ENCODE measurements at regions not wholly inside any gene's neighbourhood (a gene's known extent, or its start where the extent isn't known, plus 50 kb on each side); places are given as distances from the start of the nearest gene placed in this dataset.

GRCh38 chr12:9273276-9273675 is 65.1 kb upstream of the PZP start:
- Histone ChIP-seq H3K9ac (no peak overlapping the region), H3K27ac (ENCODE audit: low read depth in 2 of 2, low read length in 1 of 2) (no peak overlapping the region), H2AFZ (ENCODE audit: low read depth) (no peak overlapping the region), H3K4me2 (no peak overlapping the region), H3K4me1 (ENCODE audit: control insufficient read depth in 1 of 2, insufficient read depth in 2 of 2, low read depth in 1 of 2, low read length in 1 of 2) (no peaks in the 10 kb centered on the region), H3K36me3 (replicated peaks in 1 of 2; ENCODE audit: control insufficient read depth in 1 of 2, insufficient read depth in 2 of 2, low read length in 1 of 2) (no peaks in the 10 kb centered on the region), H3K4me3 (ENCODE audit: low read depth in 2 of 2, low read length in 1 of 2) (no peak overlapping the region), H3K9me3 (no peaks in the 10 kb centered on the region), H3K27me3 (ENCODE audit: insufficient read depth) (peaks cover 2% of the 10 kb centered on the region; the same call in 1 of the 2 replicates), H3K79me2 (ENCODE audit: insufficient read depth) (no peaks in the 10 kb centered on the region), H3F3A (replicated peaks; ENCODE audit: insufficient read depth) (no peaks in the 10 kb centered on the region), H4K20me1 (ENCODE audit: insufficient read depth) (no peaks in the 10 kb centered on the region), H3K9me2 (no peaks in the 10 kb centered on the region)
- TF ChIP-seq TAF1 (IDR thresholded peaks at IDR 0.05; ENCODE audit: borderline replicate concordance, low read depth, low read length) = no peak
- TF ChIP-seq ZBTB33 (IDR thresholded peaks at IDR 0.05; ENCODE audit: borderline replicate concordance, low read depth) = no peak
- TF ChIP-seq REST (IDR thresholded peaks at IDR 0.05; ENCODE audit: low read depth, low read length) = no peak
- no peak for TF ChIP-seq MEF2A (IDR thresholded peaks at IDR 0.05; ENCODE audit: borderline replicate concordance, low read depth)
- TF ChIP-seq FOXM1 (IDR thresholded peaks at IDR 0.05; ENCODE audit: low read depth) = no peak
- no peak for TF ChIP-seq CHD2 (IDR thresholded peaks at IDR 0.05; ENCODE audit: low read length, partially characterized antibody)
- CTCF ChIA-PET = interaction anchor here (0.5 kb wide), 1 partner anchor 1118 kb away, joined by 3 read pairs; no protein-coding TSS in a partner anchor
- POLR2A ChIA-PET = no interaction called here
- 56% methylated on average over 3 of the region's 3 CpGs for WGBS (ENCODE audit: low lambda C conversion rate)
- DNase-seq = no peak

- no peaks in the 10 kb centered on the region; the same call in 1 of the 2 replicates for H3K27me3 ChIP-seq (ENCODE audit: insufficient read depth)
- no peak overlapping the region for H3K4me3 ChIP-seq (ENCODE audit: low read depth in 2 of 2, low read length in 1 of 2)
- no peaks in the 10 kb centered on the region for H3F3A ChIP-seq (replicated peaks; ENCODE audit: insufficient read depth)
- H2AFZ ChIP-seq (ENCODE audit: low read depth) = no peak overlapping the region
- H3K27ac ChIP-seq (ENCODE audit: low read depth in 2 of 2, low read length in 1 of 2) = no peak overlapping the region
- no peaks in the 10 kb centered on the region for H3K9me2 ChIP-seq
- H3K36me3 ChIP-seq (replicated peaks in 1 of 2; ENCODE audit: control insufficient read depth in 1 of 2, insufficient read depth in 2 of 2, low read length in 1 of 2) = no peaks in the 10 kb centered on the region
- H4K20me1 ChIP-seq (ENCODE audit: insufficient read depth) = no peaks in the 10 kb centered on the region
- no peaks in the 10 kb centered on the region for H3K9me3 ChIP-seq
- ChIA-PET CTCF (no interaction called here), POLR2A (interaction anchor here (0.6 kb wide), 1 partner anchor 218 kb away, joined by 3 read pairs; no protein-coding TSS in a partner anchor)
- 8% methylated on average over 1 of the region's 1 CpG for WGBS (ENCODE audit: low lambda C conversion rate)
- no peak overlapping the region for H3K4me2 ChIP-seq
- H3K9ac ChIP-seq = no peak overlapping the region
- H3K79me2 ChIP-seq (ENCODE audit: insufficient read depth) = no peaks in the 10 kb centered on the region
- H3K4me1 ChIP-seq (ENCODE audit: control insufficient read depth in 1 of 2, insufficient read depth in 2 of 2, low read depth in 1 of 2, low read length in 1 of 2) = no peaks in the 10 kb centered on the region
- DNase-seq = no peak
- TF ChIP-seq NFIC (IDR thresholded peaks at IDR 0.05; ENCODE audit: borderline replicate concordance) (no peak), FOXJ3 (CRISPR knock-in tag; IDR thresholded peaks at IDR 0.05) (no peak), ELF1 (IDR thresholded peaks at IDR 0.05) (no peak), EP300 (IDR thresholded peaks at IDR 0.05; ENCODE audit: borderline replicate concordance in 1 of 2, low read depth in 1 of 2, low read length in 1 of 2) (no peak), GABPA (IDR thresholded peaks at IDR 0.05; ENCODE audit: low read depth) (no peak), SIN3A (IDR thresholded peaks at IDR 0.05; ENCODE audit: borderline replicate concordance, low read depth, low read length) (no peak), RAD21 (IDR thresholded peaks at IDR 0.05; ENCODE audit: low read length) (no peak), RXRA (IDR thresholded peaks at IDR 0.05; ENCODE audit: borderline replicate concordance, low read depth) (no peak), FOXM1 (IDR thresholded peaks at IDR 0.05; ENCODE audit: low read depth) (no peak), USF1 (IDR thresholded peaks at IDR 0.05; ENCODE audit: borderline replicate concordance, low read depth) (no peak), REST (IDR thresholded peaks at IDR 0.05; ENCODE audit: low read depth, low read length) (no peak), MXI1 (IDR thresholded peaks at IDR 0.05; ENCODE audit: low read depth, low read length) (no peak)
- TF ChIP-seq, protein P1, sequence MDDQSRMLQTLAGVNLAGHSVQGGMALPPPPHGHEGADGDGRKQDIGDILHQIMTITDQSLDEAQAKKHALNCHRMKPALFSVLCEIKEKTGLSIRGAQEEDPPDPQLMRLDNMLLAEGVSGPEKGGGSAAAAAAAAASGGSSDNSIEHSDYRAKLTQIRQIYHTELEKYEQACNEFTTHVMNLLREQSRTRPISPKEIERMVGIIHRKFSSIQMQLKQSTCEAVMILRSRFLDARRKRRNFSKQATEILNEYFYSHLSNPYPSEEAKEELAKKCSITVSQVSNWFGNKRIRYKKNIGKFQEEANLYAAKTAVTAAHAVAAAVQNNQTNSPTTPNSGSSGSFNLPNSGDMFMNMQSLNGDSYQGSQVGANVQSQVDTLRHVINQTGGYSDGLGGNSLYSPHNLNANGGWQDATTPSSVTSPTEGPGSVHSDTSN (IDR thresholded peaks at IDR 0.05) = no peak
These were observed 63.7 kb upstream of the PZP start for GRCh38 chr12:9271875-9272274.
